A549 (cell line): ENCODE measurements at regions not wholly inside any gene's neighbourhood (a gene's known extent, or its start where the extent isn't known, plus 50 kb on each side); places are given as distances from the start of the nearest gene placed in this dataset.

Experiments used
- ATAC-seq, 2 experiments: fragments of 200-7000 bp in 1 of 2; fragments of >200 bp in 1 of 2; cut with Nextera tagmentation in 1 of 2; cut with Tn5 transposase in 1 of 2; 3 replicates each; pipeline versions ENCODE4 v1.8.0 to v1.9.1; 2018 to 2020; ENCODE audit warnings: mild to moderate bottlenecking in 1 of 2, moderate library complexity in 1 of 2
- CTCF ChIA-PET: fragments of 300-600 bp; sonication (Branson Sonifier 250); formaldehyde crosslinking; extraction: SDS; loops from one replicate; lab custom pipeline; 2021; ENCODE audit warnings: antibody characterized with exemption, inconsistent platforms; lab: Yijun Ruan, JAX
- POLR2A ChIA-PET: fragments of 350-600 bp; formaldehyde crosslinking; extraction: SDS; loops from one replicate; lab custom pipeline; 2021; ENCODE audit warnings: antibody characterized with exemption, inconsistent platforms; lab: Yijun Ruan, JAX
- DNase-seq, 2 experiments: peaks; one replicate each; pipeline versions ENCODE4 v3.0.0 to v3.0.0-alpha.2; 2011 to 2016; ENCODE audit warnings: low read depth in 1 of 2, low spot score in 1 of 2
- FAIRE-seq: peaks from 2 replicates; lab custom pipeline; 2011; peaks lifted over from hg19 to GRCh38; lab: Jason Lieb, UNC
- H3K27ac ChIP-seq, 2 experiments: fragments of >200 bp; sonication (Bioruptor Twin); formaldehyde crosslinking; 3 replicates each; pipeline ENCODE4 v1.5.1; 2016 to 2017
- H3K4me1 ChIP-seq: fragments of >200 bp; sonication (Bioruptor Twin); formaldehyde crosslinking; 3 replicates; pipeline ENCODE4 v1.6.1; 2016
- H3K4me2 ChIP-seq: fragments of >200 bp; sonication (Bioruptor Twin); formaldehyde crosslinking; 3 replicates; pipeline ENCODE4 v1.6.1; 2016
- H3K4me3 ChIP-seq: fragments of >200 bp; sonication (Bioruptor Twin); formaldehyde crosslinking; 3 replicates; pipeline ENCODE4 v1.5.1; 2016
- H3K9me3 ChIP-seq: fragments of >200 bp; sonication (Bioruptor Twin); formaldehyde crosslinking; 3 replicates; pipeline ENCODE4 v1.6.1; 2016
- CEBPB ChIP-seq, 2 experiments: fragments of >200 bp in 1 of 2; sonication (Bioruptor Twin) in 1 of 2; formaldehyde crosslinking in 1 of 2; IDR thresholded peaks; 2 replicates each; pipeline ENCODE4 v1.6.1; 2012 to 2016
- CHD4 ChIP-seq: fragments of 200-600 bp; sonication (generic); IDR thresholded peaks from 2 replicates; pipeline ENCODE4 v1.6.1; 2016; ENCODE audit warnings: antibody characterized with exemption, mild to moderate bottlenecking, borderline replicate concordance
- CTCF ChIP-seq: fragments of >200 bp; sonication (Bioruptor Twin); formaldehyde crosslinking; IDR thresholded peaks from 3 replicates; pipeline ENCODE4 v1.5.1; 2016
- EHF ChIP-seq: fragments of 250-450 bp; sonication (Bioruptor Pico); IDR thresholded peaks from 2 replicates; pipeline ENCODE4 v1.5.0; 2020; ENCODE audit warnings: mild to moderate bottlenecking
- ELK1 ChIP-seq: fragments of 150-350 bp; IDR thresholded peaks from 2 replicates; pipeline ENCODE4 v1.6.1; 2014; ENCODE audit warnings: low read depth, mild to moderate bottlenecking, low read length
- ESRRA ChIP-seq: fragments of 150-350 bp; IDR thresholded peaks from 2 replicates; pipeline ENCODE4 v1.6.1; 2014; ENCODE audit warnings: mild to moderate bottlenecking, low read length, borderline replicate concordance
- FOSB ChIP-seq: fragments of 250-450 bp; sonication (Bioruptor Pico); IDR thresholded peaks from 2 replicates; pipeline ENCODE4 v1.5.0; 2020; ENCODE audit warnings: mild to moderate bottlenecking, moderate library complexity
- HDAC2 ChIP-seq: fragments of 200-600 bp; sonication (generic); IDR thresholded peaks from 2 replicates; pipeline ENCODE4 v1.6.1; 2016
- HOXB5 ChIP-seq: fragments of 250-450 bp; sonication (Bioruptor Pico); IDR thresholded peaks from 2 replicates; pipeline ENCODE4 v1.5.0; 2020; ENCODE audit warnings: mild to moderate bottlenecking, moderate library complexity
- NPAS2 ChIP-seq: fragments of 250-450 bp; sonication (Bioruptor Pico); IDR thresholded peaks from 2 replicates; pipeline ENCODE4 v1.8.0; 2022; ENCODE audit warnings: mild to moderate bottlenecking, moderate library complexity, borderline replicate concordance
- POLR2AphosphoS2 ChIP-seq: conservative IDR thresholded peaks from 2 replicates; pipeline ENCODE4 v1.6.1; 2012; ENCODE audit warnings: low read length, improper control_type of control experiment, inconsistent platforms
- RARB ChIP-seq: fragments of 250-450 bp; sonication (Bioruptor Pico); IDR thresholded peaks from 2 replicates; pipeline ENCODE4 v1.8.0; 2021; ENCODE audit warnings: mild to moderate bottlenecking, moderate library complexity
- SMC3 ChIP-seq: fragments of >200 bp; sonication (Bioruptor Twin); formaldehyde crosslinking; IDR thresholded peaks from 3 replicates; pipeline ENCODE4 v1.6.1; 2018; ENCODE audit warnings: inconsistent platforms
- TFCP2L1 ChIP-seq: fragments of 250-450 bp; sonication (Bioruptor Pico); IDR thresholded peaks from 2 replicates; pipeline ENCODE4 v1.5.0; 2021; ENCODE audit warnings: mild to moderate bottlenecking
- TP53 ChIP-seq: fragments of 250-450 bp; sonication (Bioruptor Pico); IDR thresholded peaks from 2 replicates; pipeline ENCODE4 v1.5.0; 2021; ENCODE audit warnings: mild to moderate bottlenecking, moderate library complexity
- USF2 ChIP-seq: fragments of 450-650 bp; IDR thresholded peaks from 2 replicates; pipeline ENCODE4 v1.6.1; 2014; ENCODE audit warnings: antibody characterized with exemption
- ZC3H11A ChIP-seq: fragments of 450-650 bp; IDR thresholded peaks from 2 replicates; pipeline ENCODE4 v1.6.1; 2014; ENCODE audit warnings: antibody characterized with exemption, mild to moderate bottlenecking
- ZFP36 ChIP-seq: fragments of 450-650 bp; IDR thresholded peaks from 2 replicates; pipeline ENCODE4 v1.6.1; 2014; ENCODE audit warnings: borderline replicate concordance; ENCODE audit not compliant: partially characterized antibody
- WGBS: methylation state at CpG from one replicate; pipeline ENCODE4 v1.1.6; 2017; ENCODE audit errors: missing lambda C conversion rate; 5-methylcytosine and 5-hydroxymethylcytosine counted together
- TF ChIP-seq, protein P1 (sequence below): fragments of 200-600 bp; sonication (generic); IDR thresholded peaks from 2 replicates; pipeline ENCODE4 v1.6.1; 2016; ENCODE audit warnings: antibody characterized with exemption, mild to moderate bottlenecking, moderate library complexity
- TF ChIP-seq, protein P2 (sequence below): fragments of 250-450 bp; sonication (Bioruptor Pico); IDR thresholded peaks from 2 replicates; pipeline ENCODE4 v1.5.0; 2021; ENCODE audit warnings: mild to moderate bottlenecking, moderate library complexity, borderline replicate concordance

- ATAC-seq, result no peak
- TF ChIP-seq CTCF (no peak), CEBPB (IDR thresholded peaks at IDR 0.05) (no peak), TP53 (CRISPR knock-in tag) (no peak), NPAS2 (CRISPR knock-in tag) (no peak), ELK1 (no peak), ZFP36 (no peak), USF2 (no peak), EHF (no peak), HDAC2 (no peak), POLR2AphosphoS2 (no peak), CHD4 (no peak), ZC3H11A (no peak), ESRRA (no peak), SMC3 (no peak), TFCP2L1 (CRISPR knock-in tag) (no peak), FOSB (CRISPR knock-in tag) (no peak), HOXB5 (CRISPR knock-in tag) (no peak), RARB (no peak)
- TF ChIP-seq, protein P1, sequence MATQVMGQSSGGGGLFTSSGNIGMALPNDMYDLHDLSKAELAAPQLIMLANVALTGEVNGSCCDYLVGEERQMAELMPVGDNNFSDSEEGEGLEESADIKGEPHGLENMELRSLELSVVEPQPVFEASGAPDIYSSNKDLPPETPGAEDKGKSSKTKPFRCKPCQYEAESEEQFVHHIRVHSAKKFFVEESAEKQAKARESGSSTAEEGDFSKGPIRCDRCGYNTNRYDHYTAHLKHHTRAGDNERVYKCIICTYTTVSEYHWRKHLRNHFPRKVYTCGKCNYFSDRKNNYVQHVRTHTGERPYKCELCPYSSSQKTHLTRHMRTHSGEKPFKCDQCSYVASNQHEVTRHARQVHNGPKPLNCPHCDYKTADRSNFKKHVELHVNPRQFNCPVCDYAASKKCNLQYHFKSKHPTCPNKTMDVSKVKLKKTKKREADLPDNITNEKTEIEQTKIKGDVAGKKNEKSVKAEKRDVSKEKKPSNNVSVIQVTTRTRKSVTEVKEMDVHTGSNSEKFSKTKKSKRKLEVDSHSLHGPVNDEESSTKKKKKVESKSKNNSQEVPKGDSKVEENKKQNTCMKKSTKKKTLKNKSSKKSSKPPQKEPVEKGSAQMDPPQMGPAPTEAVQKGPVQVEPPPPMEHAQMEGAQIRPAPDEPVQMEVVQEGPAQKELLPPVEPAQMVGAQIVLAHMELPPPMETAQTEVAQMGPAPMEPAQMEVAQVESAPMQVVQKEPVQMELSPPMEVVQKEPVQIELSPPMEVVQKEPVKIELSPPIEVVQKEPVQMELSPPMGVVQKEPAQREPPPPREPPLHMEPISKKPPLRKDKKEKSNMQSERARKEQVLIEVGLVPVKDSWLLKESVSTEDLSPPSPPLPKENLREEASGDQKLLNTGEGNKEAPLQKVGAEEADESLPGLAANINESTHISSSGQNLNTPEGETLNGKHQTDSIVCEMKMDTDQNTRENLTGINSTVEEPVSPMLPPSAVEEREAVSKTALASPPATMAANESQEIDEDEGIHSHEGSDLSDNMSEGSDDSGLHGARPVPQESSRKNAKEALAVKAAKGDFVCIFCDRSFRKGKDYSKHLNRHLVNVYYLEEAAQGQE, result no peak
- TF ChIP-seq, protein P2, sequence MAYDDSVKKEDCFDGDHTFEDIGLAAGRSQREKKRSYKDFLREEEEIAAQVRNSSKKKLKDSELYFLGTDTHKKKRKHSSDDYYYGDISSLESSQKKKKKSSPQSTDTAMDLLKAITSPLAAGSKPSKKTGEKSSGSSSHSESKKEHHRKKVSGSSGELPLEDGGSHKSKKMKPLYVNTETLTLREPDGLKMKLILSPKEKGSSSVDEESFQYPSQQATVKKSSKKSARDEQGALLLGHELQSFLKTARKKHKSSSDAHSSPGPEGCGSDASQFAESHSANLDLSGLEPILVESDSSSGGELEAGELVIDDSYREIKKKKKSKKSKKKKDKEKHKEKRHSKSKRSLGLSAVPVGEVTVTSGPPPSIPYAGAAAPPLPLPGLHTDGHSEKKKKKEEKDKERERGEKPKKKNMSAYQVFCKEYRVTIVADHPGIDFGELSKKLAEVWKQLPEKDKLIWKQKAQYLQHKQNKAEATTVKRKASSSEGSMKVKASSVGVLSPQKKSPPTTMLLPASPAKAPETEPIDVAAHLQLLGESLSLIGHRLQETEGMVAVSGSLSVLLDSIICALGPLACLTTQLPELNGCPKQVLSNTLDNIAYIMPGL, result no peak
- Histone ChIP-seq H3K4me2 (no peak overlapping the region), H3K4me3 (no peak overlapping the region), H3K27ac (no peak overlapping the region; a peak in 1 of 6 replicates), H3K9me3 (no peaks in the 10 kb centered on the region), H3K4me1 (peaks cover 20% of the 10 kb centered on the region)
- 74% methylated on average over 7 of the region's 7 CpGs for WGBS
- no peak for FAIRE-seq
- ChIA-PET POLR2A (no interaction called here), CTCF (interaction anchor here (1.0 kb wide), 1 partner anchor 11 kb away, joined by 3 read pairs; no protein-coding TSS in a partner anchor)
- no peak for DNase-seq
These were observed 505.3 kb downstream of the COG6 start for GRCh38 chr13:40160618-40161350.
